Stimulated activated CD4-positive, alpha-beta T cell treated with anti-CD3 and anti-CD28 coated beads, Interleukin-2, amount 100 ng/mL, for 48 hours (primary cell): ENCODE measurements at regions not wholly inside any gene's neighbourhood (a gene's known extent, or its start where the extent isn't known, plus 50 kb on each side); places are given as distances from the start of the nearest gene placed in this dataset.
"Not testable (repeated sequence)": the region's sequence is repeated elsewhere in the genome, so short reads cannot be mapped to it uniquely, and the experiment has no call there.

Source experiments
- DNase-seq, 2 donors: peaks; one replicate each; pipeline ENCODE4 v3.0.0-alpha.2; 2020

GRCh38 chr16:9348912-9349311, 257.5 kb downstream of the HAPSTR1 start:
- no peak for DNase-seq

- not testable (repeated sequence) for DNase-seq
Measured at GRCh38 chr16:9349373-9349960, 258.0 kb downstream of the HAPSTR1 start.

- DNase-seq, result not testable (repeated sequence)
Measured at GRCh38 chr16:9350119-9350799, 258.8 kb downstream of the HAPSTR1 start.

GRCh38 chr16:9351440-9351839, 260.0 kb downstream of the HAPSTR1 start:
- DNase-seq, result no peak

GRCh38 chr16:9351841-9352434, 260.5 kb downstream of the HAPSTR1 start:
- no peak for DNase-seq

- DNase-seq, result no peak
Measured at GRCh38 chr16:9357829-9358228, 266.4 kb downstream of the HAPSTR1 start.

- DNase-seq, result no peak
Measured at GRCh38 chr16:9360075-9360474, 268.6 kb downstream of the HAPSTR1 start.

GRCh38 chr16:9362050-9362449, 270.6 kb downstream of the HAPSTR1 start:
- DNase-seq, result no peak

GRCh38 chr16:9362604-9363003, 271.2 kb downstream of the HAPSTR1 start:
- DNase-seq, result no peak

- DNase-seq, result no peak
Measured at GRCh38 chr16:9363520-9363919, 272.1 kb downstream of the HAPSTR1 start.

GRCh38 chr16:9364721-9365369, 273.4 kb downstream of the HAPSTR1 start:
- DNase-seq, result no peak

- DNase-seq, result no peak
Measured at GRCh38 chr16:9365370-9365728, 273.9 kb downstream of the HAPSTR1 start.

- DNase-seq, result no peak
Measured at GRCh38 chr16:9366048-9366969, 274.9 kb downstream of the HAPSTR1 start.

- DNase-seq, result no peak
Measured at GRCh38 chr16:9370061-9370491, 278.6 kb downstream of the HAPSTR1 start.

- no peak for DNase-seq
Measured at GRCh38 chr16:9371713-9372448, 280.4 kb downstream of the HAPSTR1 start.

GRCh38 chr16:9372934-9373890, 281.8 kb downstream of the HAPSTR1 start:
- no peak for DNase-seq

GRCh38 chr16:9374061-9374460, 282.6 kb downstream of the HAPSTR1 start:
- no peak for DNase-seq

GRCh38 chr16:9378876-9379275, 287.4 kb downstream of the HAPSTR1 start:
- DNase-seq, result no peak

- DNase-seq, result no peak
Measured at GRCh38 chr16:9380221-9380620, 288.8 kb downstream of the HAPSTR1 start.

GRCh38 chr16:9381399-9381798, 290.0 kb downstream of the HAPSTR1 start:
- DNase-seq, result no peak

GRCh38 chr16:9381905-9382304, 290.5 kb downstream of the HAPSTR1 start:
- DNase-seq, result no peak
